Keratinocyte (primary cell): ENCODE measurements at regions not wholly inside any gene's neighbourhood (a gene's known extent, or its start where the extent isn't known, plus 50 kb on each side); places are given as distances from the start of the nearest gene placed in this dataset.

Experiments
- DNase-seq: peaks from one replicate; pipeline ENCODE4 v3.0.0-alpha.2; 2011; ENCODE audit warnings: low read depth, missing footprints, low spot score
- FAIRE-seq: peaks from 2 replicates; lab custom pipeline; 2011; peaks lifted over from hg19 to GRCh38; lab: Jason Lieb, UNC
- H2AFZ ChIP-seq: 2 replicates; pipeline ENCODE4 v1.6.0; 2012; ENCODE audit warnings: low read length, control low read depth, inconsistent platforms; ENCODE audit not compliant: control insufficient read depth
- H3K27ac ChIP-seq: 2 replicates; pipeline ENCODE4 v1.5.1; 2011; ENCODE audit warnings: low read length; ENCODE audit not compliant: control insufficient read depth, insufficient read depth
- H3K27me3 ChIP-seq: 3 replicates; pipeline ENCODE4 v1.6.0; 2011; ENCODE audit warnings: low read length; ENCODE audit not compliant: control insufficient read depth, insufficient read depth; ENCODE audit errors: extremely low read depth
- H3K36me3 ChIP-seq, 2 experiments: 2 replicates in 1 of 2; 3 replicates in 1 of 2; pipeline ENCODE4 v1.5.1; 2011; ENCODE audit warnings: low read length in 2 of 2, mild to moderate bottlenecking in 1 of 2; ENCODE audit not compliant: control insufficient read depth in 2 of 2, insufficient read depth in 2 of 2; ENCODE audit errors: extremely low read depth in 1 of 2
- H3K4me1 ChIP-seq: 3 replicates; pipeline ENCODE4 v1.5.1; 2011; ENCODE audit warnings: low read length; ENCODE audit not compliant: control insufficient read depth, insufficient read depth; ENCODE audit errors: extremely low read depth
- H3K4me2 ChIP-seq: 3 replicates; pipeline ENCODE4 v1.6.0; 2011; ENCODE audit warnings: low read depth, low read length; ENCODE audit not compliant: control insufficient read depth, insufficient read depth; ENCODE audit errors: extremely low read depth
- H3K4me3 ChIP-seq, 3 experiments: fragments of 200-600 bp in 1 of 3; sonication (generic) in 1 of 3; 2 replicates in 2 of 3; 3 replicates in 1 of 3; pipeline ENCODE4 v1.5.1; 2011 to 2016; ENCODE audit warnings: low read length in 3 of 3, mild to moderate bottlenecking in 3 of 3, control low read depth in 2 of 3, inconsistent platforms in 1 of 3, low read depth in 1 of 3, mixed read lengths in 1 of 3, mixed run types in 1 of 3, moderate library complexity in 1 of 3; ENCODE audit not compliant: control insufficient read depth in 2 of 3, insufficient read depth in 2 of 3; ENCODE audit errors: extremely low read depth in 1 of 3
- H3K79me2 ChIP-seq: 2 replicates; pipeline ENCODE4 v1.6.0; 2012; ENCODE audit warnings: low read length; ENCODE audit not compliant: control insufficient read depth, insufficient read depth
- H3K9ac ChIP-seq: 3 replicates; pipeline ENCODE4 v1.6.0; 2011; ENCODE audit warnings: low read length; ENCODE audit not compliant: control insufficient read depth, insufficient read depth; ENCODE audit errors: extremely low read depth
- H3K9me1 ChIP-seq: 3 replicates; pipeline ENCODE4 v1.6.0; 2011; ENCODE audit warnings: low read length; ENCODE audit not compliant: control insufficient read depth, insufficient read depth; ENCODE audit errors: extremely low read depth
- H3K9me3 ChIP-seq: 2 replicates; pipeline ENCODE4 v1.5.1; 2012; ENCODE audit warnings: low read depth, low read length; ENCODE audit not compliant: control insufficient read depth
- H4K20me1 ChIP-seq: 3 replicates; pipeline ENCODE4 v1.6.0; 2011; ENCODE audit warnings: low read length; ENCODE audit not compliant: control insufficient read depth, insufficient read depth; ENCODE audit errors: extremely low read depth
- EZH2 ChIP-seq: IDR thresholded peaks from one replicate; pipeline ENCODE4 v1.6.1; 2012; ENCODE audit warnings: inconsistent platforms, mild to moderate bottlenecking, low read length, moderate library complexity
- dilution Hi-C: fragments of 300-500 bp; cut with MboI; formaldehyde crosslinking; loops from one replicate; pipeline ENCODE4 v1.7.0; 2020; ENCODE audit warnings: low sequenced_read_pairs; ENCODE audit not compliant: extremely low pct_ligation_motif_present
- TF ChIP-seq, protein P1 (sequence below), 3 experiments: IDR thresholded peaks in 1 of 3; conservative IDR thresholded peaks in 1 of 3; optimal IDR thresholded peaks in 1 of 3; 2 replicates in 2 of 3; 3 replicates in 1 of 3; pipeline versions ENCODE3 to v1.5.1; 2011; ENCODE audit warnings: low read length in 3 of 3, mild to moderate bottlenecking in 3 of 3, moderate library complexity in 2 of 3, control low read depth in 1 of 3, inconsistent platforms in 1 of 3; ENCODE audit not compliant: insufficient read depth in 2 of 3; ENCODE audit errors: extremely low read depth in 1 of 3

GRCh38 chr13:103156346-103156998, 90.3 kb upstream of the SLC10A2 start:
- H3K79me2 ChIP-seq: no peaks in the 10 kb centered on the region
- no peaks in the 10 kb centered on the region for H3K9me1 ChIP-seq
- H3K4me3 ChIP-seq: no peak overlapping the region
- dilution Hi-C loops: no loop called here
- H2AFZ ChIP-seq: no peak overlapping the region
- no peak for TF ChIP-seq EZH2
- TF ChIP-seq, protein P1, sequence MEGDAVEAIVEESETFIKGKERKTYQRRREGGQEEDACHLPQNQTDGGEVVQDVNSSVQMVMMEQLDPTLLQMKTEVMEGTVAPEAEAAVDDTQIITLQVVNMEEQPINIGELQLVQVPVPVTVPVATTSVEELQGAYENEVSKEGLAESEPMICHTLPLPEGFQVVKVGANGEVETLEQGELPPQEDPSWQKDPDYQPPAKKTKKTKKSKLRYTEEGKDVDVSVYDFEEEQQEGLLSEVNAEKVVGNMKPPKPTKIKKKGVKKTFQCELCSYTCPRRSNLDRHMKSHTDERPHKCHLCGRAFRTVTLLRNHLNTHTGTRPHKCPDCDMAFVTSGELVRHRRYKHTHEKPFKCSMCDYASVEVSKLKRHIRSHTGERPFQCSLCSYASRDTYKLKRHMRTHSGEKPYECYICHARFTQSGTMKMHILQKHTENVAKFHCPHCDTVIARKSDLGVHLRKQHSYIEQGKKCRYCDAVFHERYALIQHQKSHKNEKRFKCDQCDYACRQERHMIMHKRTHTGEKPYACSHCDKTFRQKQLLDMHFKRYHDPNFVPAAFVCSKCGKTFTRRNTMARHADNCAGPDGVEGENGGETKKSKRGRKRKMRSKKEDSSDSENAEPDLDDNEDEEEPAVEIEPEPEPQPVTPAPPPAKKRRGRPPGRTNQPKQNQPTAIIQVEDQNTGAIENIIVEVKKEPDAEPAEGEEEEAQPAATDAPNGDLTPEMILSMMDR (optimal IDR thresholded peaks at IDR 0.05 in 1 of 3, IDR thresholded peaks at IDR 0.05 in 1 of 3, conservative IDR thresholded peaks at IDR 0.05 in 1 of 3; ENCODE audit: extremely low read depth in 1 of 3, insufficient read depth in 2 of 3, low read length in 3 of 3): no peak
- H3K9ac ChIP-seq: no peak overlapping the region
- H4K20me1 ChIP-seq: no peaks in the 10 kb centered on the region
- no peak overlapping the region for H3K27ac ChIP-seq
- DNase-seq (no peak), FAIRE-seq (no peak)
- no peaks in the 10 kb centered on the region for H3K9me3 ChIP-seq
- no peaks in the 10 kb centered on the region for H3K36me3 ChIP-seq
- no peak overlapping the region for H3K4me2 ChIP-seq
- H3K27me3 ChIP-seq: no peaks in the 10 kb centered on the region
- peaks cover 14% of the 10 kb centered on the region for H3K4me1 ChIP-seq

DNA sequence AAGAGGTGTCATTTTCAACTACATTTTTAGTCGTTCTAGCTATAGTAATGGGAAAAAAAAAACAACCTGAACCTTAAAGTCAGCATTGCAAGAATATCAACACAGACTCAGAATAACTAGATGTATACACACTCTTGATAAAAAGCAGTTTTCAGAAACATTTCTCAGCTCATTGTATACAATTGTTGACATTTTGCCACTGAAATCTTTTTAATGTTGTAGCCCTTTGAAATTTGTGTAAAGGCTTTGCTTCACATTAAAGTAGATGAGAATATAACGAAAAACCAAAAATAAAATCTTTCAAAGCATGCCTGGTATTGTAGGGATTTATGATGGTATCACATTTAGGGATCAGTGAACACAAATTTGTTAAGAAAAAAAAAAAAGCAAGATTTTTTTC, 87.2 kb upstream of the SLC10A2 start:
- Histone ChIP-seq H3K9me1 (no peaks in the 10 kb centered on the region), H3K9me3 (no peaks in the 10 kb centered on the region), H3K36me3 (no peaks in the 10 kb centered on the region), H4K20me1 (no peaks in the 10 kb centered on the region), H3K27ac (no peak overlapping the region), H3K79me2 (no peaks in the 10 kb centered on the region), H3K4me2 (no peak overlapping the region), H3K4me3 (no peak overlapping the region), H2AFZ (no peak overlapping the region), H3K9ac (no peak overlapping the region), H3K27me3 (no peaks in the 10 kb centered on the region), H3K4me1 (peaks cover 14% of the 10 kb centered on the region)
- FAIRE-seq: no peak
- DNase-seq: no peak
- dilution Hi-C loops: no loop called here
- TF ChIP-seq EZH2: no peak
- TF ChIP-seq, protein P1 (optimal IDR thresholded peaks at IDR 0.05 in 1 of 3, IDR thresholded peaks at IDR 0.05 in 1 of 3, conservative IDR thresholded peaks at IDR 0.05 in 1 of 3; ENCODE audit: extremely low read depth in 1 of 3, insufficient read depth in 2 of 3, low read length in 3 of 3): no peak
